ENCODE measurements at regions not wholly inside any gene's neighbourhood (a gene's known extent, or its start where the extent isn't known, plus 50 kb on each side); places are given as distances from the start of the nearest gene placed in this dataset.

- TF ChIP-seq ETS1 (IDR thresholded peaks at IDR 0.05): no peak
- TF ChIP-seq POLR2AphosphoS5 (IDR thresholded peaks at IDR 0.05; ENCODE audit: low read depth): no peak
Observed at GRCh38 chr5:29642601-29643000, 1550.9 kb upstream of the CDH6 start (continued).

- Histone ChIP-seq H3F3A (replicated peaks; ENCODE audit: low read depth) (no peaks in the 10 kb centered on the region), H3K4me1 (ENCODE audit: insufficient read depth) (no peaks in the 10 kb centered on the region), H3K36me3 (ENCODE audit: insufficient read depth) (no peaks in the 10 kb centered on the region), H4K20me1 (replicated peaks; ENCODE audit: insufficient read depth) (no peaks in the 10 kb centered on the region), H3K9me2 (ENCODE audit: insufficient read depth) (no peaks in the 10 kb centered on the region), H3K27me3 (ENCODE audit: insufficient read depth) (no peaks in the 10 kb centered on the region), H3K79me2 (replicated peaks; ENCODE audit: insufficient read depth) (no peaks in the 10 kb centered on the region), H3K4me3 (no peak overlapping the region), H3K27ac (ENCODE audit: low read depth) (no peak overlapping the region), H3K4me2 (no peak overlapping the region), H2AFZ (no peak overlapping the region)
- no peak overlapping the region for H3K27ac Mint-ChIP-seq
- no peak overlapping the region for H3K4me3 Mint-ChIP-seq
- ATAC-seq: no peak
- H3K4me1 Mint-ChIP-seq: no peaks in the 10 kb centered on the region
- H3K9me3 Mint-ChIP-seq: peaks cover 7% of the 10 kb centered on the region; the same call in 2 of the 3 replicates
- H3K36me3 Mint-ChIP-seq (ENCODE audit: low read depth): no peaks in the 10 kb centered on the region
- DNase-seq (ENCODE audit: low spot score): no peak
- no peaks in the 10 kb centered on the region for H3K27me3 Mint-ChIP-seq (ENCODE audit: insufficient read depth, low read depth, poor library complexity)
- TF ChIP-seq ZNF331 (CRISPR knock-in tag; IDR thresholded peaks at IDR 0.05; ENCODE audit: low read depth) (no peak), REST (IDR thresholded peaks at IDR 0.05; ENCODE audit: unreplicated experiment) (no peak), EZH2phosphoT487 (IDR thresholded peaks at IDR 0.05; ENCODE audit: unreplicated experiment) (no peak), ZNF462 (CRISPR knock-in tag; IDR thresholded peaks at IDR 0.05) (no peak), CTCF (conservative IDR thresholded peaks at IDR 0.05; ENCODE audit: low read depth in 2 of 2) (no peak), POLR2AphosphoS5 (IDR thresholded peaks at IDR 0.05; ENCODE audit: low read depth) (no peak), JUNB (IDR thresholded peaks at IDR 0.05; ENCODE audit: unreplicated experiment) (no peak), ZNF114 (CRISPR knock-in tag; IDR thresholded peaks at IDR 0.05) (no peak), NANOG (IDR thresholded peaks at IDR 0.05; ENCODE audit: borderline replicate concordance) (no peak), ETS1 (IDR thresholded peaks at IDR 0.05) (no peak), CREB1 (CRISPR knock-in tag; IDR thresholded peaks at IDR 0.05; ENCODE audit: low read depth) (no peak), STAT1 (IDR thresholded peaks at IDR 0.05; ENCODE audit: unreplicated experiment) (no peak)
Observed at GRCh38 chr5:29614206-29614605, 1579.3 kb upstream of the CDH6 start.

Data from GM23338 (cell line).